ENCODE measurements at regions not wholly inside any gene's neighbourhood (a gene's known extent, or its start where the extent isn't known, plus 50 kb on each side); places are given as distances from the start of the nearest gene placed in this dataset.

- TF ChIP-seq, protein P1, sequence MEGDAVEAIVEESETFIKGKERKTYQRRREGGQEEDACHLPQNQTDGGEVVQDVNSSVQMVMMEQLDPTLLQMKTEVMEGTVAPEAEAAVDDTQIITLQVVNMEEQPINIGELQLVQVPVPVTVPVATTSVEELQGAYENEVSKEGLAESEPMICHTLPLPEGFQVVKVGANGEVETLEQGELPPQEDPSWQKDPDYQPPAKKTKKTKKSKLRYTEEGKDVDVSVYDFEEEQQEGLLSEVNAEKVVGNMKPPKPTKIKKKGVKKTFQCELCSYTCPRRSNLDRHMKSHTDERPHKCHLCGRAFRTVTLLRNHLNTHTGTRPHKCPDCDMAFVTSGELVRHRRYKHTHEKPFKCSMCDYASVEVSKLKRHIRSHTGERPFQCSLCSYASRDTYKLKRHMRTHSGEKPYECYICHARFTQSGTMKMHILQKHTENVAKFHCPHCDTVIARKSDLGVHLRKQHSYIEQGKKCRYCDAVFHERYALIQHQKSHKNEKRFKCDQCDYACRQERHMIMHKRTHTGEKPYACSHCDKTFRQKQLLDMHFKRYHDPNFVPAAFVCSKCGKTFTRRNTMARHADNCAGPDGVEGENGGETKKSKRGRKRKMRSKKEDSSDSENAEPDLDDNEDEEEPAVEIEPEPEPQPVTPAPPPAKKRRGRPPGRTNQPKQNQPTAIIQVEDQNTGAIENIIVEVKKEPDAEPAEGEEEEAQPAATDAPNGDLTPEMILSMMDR (IDR thresholded peaks at IDR 0.05) = no peak
- TF ChIP-seq EP300 (IDR thresholded peaks at IDR 0.05) (no peak), POLR2A (IDR thresholded peaks at IDR 0.05) (no peak)
Measured at GRCh38 chr1:184157394-184157742, 105.8 kb downstream of the TSEN15 start.
